Upper lobe of left lung (tissue), 6 donors: ENCODE measurements at regions not wholly inside any gene's neighbourhood (a gene's known extent, or its start where the extent isn't known, plus 50 kb on each side); places are given as distances from the start of the nearest gene placed in this dataset.

Source experiments
- ATAC-seq, 2 donors: fragments of 200-7000 bp; cut with Tn5 transposase; one replicate each; pipeline ENCODE4 v1.9.1; 2022; ENCODE audit warnings: mild to moderate bottlenecking in 2 of 2, moderate library complexity in 2 of 2; ENCODE audit not compliant: low FRiP score in 2 of 2
- DNase-seq, 2 donors: peaks; one replicate each; pipeline ENCODE4 v3.0.0-alpha.2; 2019 to 2020
- H3K27ac ChIP-seq, 4 donors: fragments of 200-600 bp; sonication (generic); one replicate each; pipeline ENCODE4 v1.5.1; 2016 to 2019
- H3K27me3 ChIP-seq, 4 donors: fragments of 200-600 bp; sonication (generic); one replicate each; pipeline ENCODE4 v1.5.1; 2017 to 2019
- H3K36me3 ChIP-seq, 4 donors: fragments of 200-600 bp; sonication (generic); one replicate each; pipeline ENCODE4 v1.5.1; 2016 to 2019
- H3K4me1 ChIP-seq, 4 donors: fragments of 200-600 bp; sonication (generic); one replicate each; pipeline ENCODE4 v1.5.1; 2018 to 2019
- H3K4me3 ChIP-seq, 4 donors: fragments of 200-600 bp; sonication (generic); one replicate each; pipeline ENCODE4 v1.5.1; 2017 to 2019; ENCODE audit warnings: mild to moderate bottlenecking in 2 of 4, moderate library complexity in 1 of 4
- H3K9me3 ChIP-seq, 4 donors: fragments of 200-600 bp; sonication (generic); one replicate each; pipeline ENCODE4 v1.5.1; 2018 to 2019
- CTCF ChIP-seq, 6 experiments: fragments of 450-650 bp in 4 of 6; fragments of 200-600 bp in 2 of 6; sonication (generic) in 2 of 6; IDR thresholded peaks; one replicate each; pipeline ENCODE4 v1.5.1; 2016 to 2019; ENCODE audit warnings: antibody characterized with exemption in 6 of 6
- EP300 ChIP-seq, 4 donors: sonication (generic); formaldehyde crosslinking; IDR thresholded peaks; one replicate each; pipeline ENCODE4 v1.5.1; 2017; ENCODE audit warnings: antibody characterized with exemption in 4 of 4, control low read depth in 2 of 4
- POLR2A ChIP-seq, 4 donors: fragments of 450-650 bp; IDR thresholded peaks; one replicate each; pipeline ENCODE4 v1.5.1; 2016 to 2017; ENCODE audit warnings: antibody characterized with exemption in 4 of 4, mild to moderate bottlenecking in 2 of 4
- POLR2AphosphoS5 ChIP-seq, 2 donors: sonication (generic); formaldehyde crosslinking; IDR thresholded peaks; one replicate each; pipeline ENCODE4 v1.5.1; 2017; ENCODE audit warnings: antibody characterized with exemption in 2 of 2
- WGBS, 2 donors: methylation state at CpG; one replicate each; pipeline ENCODE4 v1.1.5; 2017 to 2018; 5-methylcytosine and 5-hydroxymethylcytosine counted together
- donor health status: DM: no; HTN: no; CAD: no; lungs with moderate emphysema.
- donor health status: DM: no; HTN: yes; CAD: no; lungs with severe emphysema.

DNA sequence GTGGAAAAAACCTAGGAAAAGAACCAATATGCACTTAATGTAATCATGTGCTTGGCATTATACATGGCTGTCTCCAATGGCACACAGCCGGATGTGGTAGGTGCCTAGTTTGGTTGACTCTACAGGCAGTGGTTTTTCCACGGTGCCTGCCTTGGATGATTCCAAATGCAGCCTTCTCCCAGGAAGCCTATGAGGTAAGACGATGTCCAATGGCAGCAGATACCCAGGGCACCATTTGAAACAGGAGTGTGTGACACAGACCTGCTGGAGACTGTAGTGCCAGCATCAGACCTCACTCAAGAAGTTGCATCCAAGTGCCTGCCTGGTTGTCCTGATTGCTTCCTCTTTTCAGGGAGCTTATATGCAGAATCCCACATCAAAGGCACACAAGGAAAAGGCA, 88.0 kb upstream of the VASH1 start:
- H3K4me1 ChIP-seq = no peaks in the 10 kb centered on the region
- no peak for TF ChIP-seq CTCF (IDR thresholded peaks at IDR 0.05)
- no peak for TF ChIP-seq POLR2AphosphoS5 (IDR thresholded peaks at IDR 0.05)
- no peak for TF ChIP-seq POLR2A (IDR thresholded peaks at IDR 0.05)
- no peak for TF ChIP-seq EP300 (IDR thresholded peaks at IDR 0.05)
- H3K4me3 ChIP-seq = no peak overlapping the region
- H3K27ac ChIP-seq = no peak overlapping the region
- no peaks in the 10 kb centered on the region for H3K27me3 ChIP-seq
- peaks cover 3 to 9% (median 5%) of the 10 kb centered on the region in 4 donors for H3K9me3 ChIP-seq
- 90 to 93% methylated on average over 3 of the region's 3 CpGs for WGBS, 2 donors
- H3K36me3 ChIP-seq = no peaks in the 10 kb centered on the region
- DNase-seq (no peak), ATAC-seq (no peak)

GRCh38 chr14:76675046-76675445, 86.2 kb upstream of the VASH1 start:
- Histone ChIP-seq H3K27ac (no peak overlapping the region), H3K4me3 (no peak overlapping the region), H3K4me1 (no peaks in the 10 kb centered on the region), H3K9me3 (no peaks in the 10 kb centered on the region), H3K36me3 (no peaks in the 10 kb centered on the region), H3K27me3 (no peaks in the 10 kb centered on the region)
- TF ChIP-seq CTCF (IDR thresholded peaks at IDR 0.05) (no peak), POLR2A (IDR thresholded peaks at IDR 0.05) (no peak), POLR2AphosphoS5 (IDR thresholded peaks at IDR 0.05) (no peak), EP300 (IDR thresholded peaks at IDR 0.05) (no peak)
- DNase-seq (no peak), ATAC-seq (no peak)
- 80 to 81% methylated on average over 11 of the region's 11 CpGs for WGBS, 2 donors

- Histone ChIP-seq H3K36me3 (no peaks in the 10 kb centered on the region), H3K9me3 (peaks cover 0 to 5% (median 0%) of the 10 kb centered on the region in 4 donors), H3K4me1 (no peaks in the 10 kb centered on the region), H3K27ac (no peak overlapping the region), H3K4me3 (no peak overlapping the region), H3K27me3 (no peaks in the 10 kb centered on the region)
- ATAC-seq = no peak
- DNase-seq = no peak
- 88 to 95% methylated on average over 5 of the region's 5 CpGs for WGBS, 2 donors
- TF ChIP-seq CTCF (IDR thresholded peaks at IDR 0.05) (no peak), POLR2A (IDR thresholded peaks at IDR 0.05) (no peak), EP300 (IDR thresholded peaks at IDR 0.05) (no peak), POLR2AphosphoS5 (IDR thresholded peaks at IDR 0.05) (no peak)
Observed at GRCh38 chr14:76676539-76676938, 84.7 kb upstream of the VASH1 start.

- no peak for ATAC-seq
- Histone ChIP-seq H3K27me3 (no peaks in the 10 kb centered on the region), H3K27ac (no peak overlapping the region), H3K4me1 (no peaks in the 10 kb centered on the region), H3K36me3 (no peaks in the 10 kb centered on the region), H3K9me3 (peaks cover 4 to 14% (median 8%) of the 10 kb centered on the region in 4 donors), H3K4me3 (no peak overlapping the region)
- no peak for DNase-seq
- no peak for TF ChIP-seq CTCF (IDR thresholded peaks at IDR 0.05)
- no peak for TF ChIP-seq POLR2AphosphoS5 (IDR thresholded peaks at IDR 0.05)
- TF ChIP-seq EP300 (IDR thresholded peaks at IDR 0.05) = no peak
- TF ChIP-seq POLR2A (IDR thresholded peaks at IDR 0.05) = no peak
- WGBS, 2 donors = 78 to 84% methylated on average over 4 of the region's 4 CpGs
Observed at GRCh38 chr14:76677534-76678145, 83.6 kb upstream of the VASH1 start.

- WGBS, 2 donors = 82 to 89% methylated on average over 5 of the region's 5 CpGs
- TF ChIP-seq POLR2A (IDR thresholded peaks at IDR 0.05) (no peak), CTCF (IDR thresholded peaks at IDR 0.05) (no peak), EP300 (IDR thresholded peaks at IDR 0.05) (no peak), POLR2AphosphoS5 (IDR thresholded peaks at IDR 0.05) (no peak)
- Histone ChIP-seq H3K4me3 (no peak overlapping the region), H3K27ac (no peak overlapping the region), H3K4me1 (no peaks in the 10 kb centered on the region), H3K9me3 (peaks cover 4 to 16% (median 10%) of the 10 kb centered on the region in 4 donors), H3K36me3 (no peaks in the 10 kb centered on the region), H3K27me3 (no peaks in the 10 kb centered on the region)
- no peak for DNase-seq
- no peak for ATAC-seq
Observed at GRCh38 chr14:76678244-76678800, 82.9 kb upstream of the VASH1 start.
